WTC11 (cell line): ENCODE measurements at regions not wholly inside any gene's neighbourhood (a gene's known extent, or its start where the extent isn't known, plus 50 kb on each side); places are given as distances from the start of the nearest gene placed in this dataset.

Experiments used
- ATAC-seq: fragments of 200-7000 bp; cut with Tn5 transposase; 2 replicates; pipeline ENCODE4 v1.10.0; 2021; ENCODE audit warnings: mild to moderate bottlenecking, moderate library complexity
- CTCF ChIA-PET: fragments of 300-600 bp; sonication (Branson Sonifier 250); formaldehyde crosslinking; loops from one replicate; lab custom pipeline; 2021; ENCODE audit warnings: antibody characterized with exemption; lab: Charles Lee
- POLR2A ChIA-PET: fragments of 350-600 bp; sonication (Branson Sonifier 250); formaldehyde crosslinking; loops from one replicate; lab custom pipeline; 2021; ENCODE audit warnings: antibody characterized with exemption; lab: Charles Lee
- DNase-seq: peaks from one replicate; pipeline ENCODE4 v3.0.0; 2021; ENCODE audit warnings: low spot score
- H3K27ac Mint-ChIP-seq: 2 replicates; pipeline ENCODE4 v1.8.0; 2021; ENCODE audit warnings: mixed read lengths
- H3K27me3 Mint-ChIP-seq: 2 replicates; pipeline ENCODE4 v1.8.0; 2021; ENCODE audit warnings: low read depth, mild to moderate bottlenecking, moderate library complexity, mixed read lengths
- H3K36me3 Mint-ChIP-seq: 2 replicates; pipeline ENCODE4 v1.8.0; 2021; ENCODE audit warnings: mixed read lengths
- H3K4me1 Mint-ChIP-seq: 2 replicates; pipeline ENCODE4 v1.8.0; 2022; ENCODE audit warnings: mixed read lengths
- H3K4me3 Mint-ChIP-seq: 2 replicates; pipeline ENCODE4 v1.8.0; 2021; ENCODE audit warnings: mild to moderate bottlenecking, moderate library complexity, mixed read lengths
- H3K9me3 Mint-ChIP-seq: 2 replicates; pipeline ENCODE4 v1.8.0; 2021; ENCODE audit warnings: mixed read lengths
- ESRRA ChIP-seq: sonication (generic); formaldehyde crosslinking; IDR thresholded peaks from 2 replicates; pipeline ENCODE4 v1.8.1; 2022; ENCODE audit warnings: mild to moderate bottlenecking, missing genetic modification reagents, borderline replicate concordance
- FOXP1 ChIP-seq: sonication (generic); formaldehyde crosslinking; IDR thresholded peaks from 2 replicates; pipeline ENCODE4 v1.8.0; 2022; ENCODE audit warnings: missing genetic modification reagents, mild to moderate bottlenecking, moderate library complexity, borderline replicate concordance
- GABPB1 ChIP-seq: sonication (generic); formaldehyde crosslinking; IDR thresholded peaks from 2 replicates; pipeline ENCODE4 v1.8.1; 2023; ENCODE audit warnings: mild to moderate bottlenecking, missing genetic modification reagents
- MXD4 ChIP-seq: fragments of 250-450 bp; sonication (Bioruptor Pico); IDR thresholded peaks from 2 replicates; pipeline ENCODE4 v1.8.0; 2021; ENCODE audit warnings: mild to moderate bottlenecking, moderate library complexity, borderline replicate concordance
- NR1H2 ChIP-seq: sonication (generic); formaldehyde crosslinking; IDR thresholded peaks from 2 replicates; pipeline ENCODE4 v1.9.0; 2021; ENCODE audit warnings: mild to moderate bottlenecking, moderate library complexity, missing genetic modification reagents
- RELA ChIP-seq: sonication (generic); formaldehyde crosslinking; IDR thresholded peaks from 2 replicates; pipeline ENCODE4 v1.8.1; 2022; ENCODE audit warnings: missing genetic modification reagents, mild to moderate bottlenecking, borderline replicate concordance
- SMAD3 ChIP-seq: sonication (generic); formaldehyde crosslinking; IDR thresholded peaks from 2 replicates; pipeline ENCODE4 v1.8.0; 2022; ENCODE audit warnings: missing genetic modification reagents, mild to moderate bottlenecking, borderline replicate concordance
- SMAD4 ChIP-seq: sonication (generic); formaldehyde crosslinking; IDR thresholded peaks from 2 replicates; pipeline ENCODE4 v1.8.0; 2022; ENCODE audit warnings: mild to moderate bottlenecking, missing genetic modification reagents
- TEAD4 ChIP-seq: sonication (generic); formaldehyde crosslinking; IDR thresholded peaks from 2 replicates; pipeline ENCODE4 v1.8.0; 2022; ENCODE audit warnings: mild to moderate bottlenecking, missing genetic modification reagents
- ZBTB21 ChIP-seq: sonication (generic); formaldehyde crosslinking; IDR thresholded peaks from 2 replicates; pipeline ENCODE4 v1.8.1; 2023; ENCODE audit warnings: mild to moderate bottlenecking, missing genetic modification reagents, borderline replicate concordance
- ZNF232 ChIP-seq: sonication (generic); formaldehyde crosslinking; IDR thresholded peaks from 2 replicates; pipeline ENCODE4 v1.8.0; 2022; ENCODE audit warnings: mild to moderate bottlenecking, missing genetic modification reagents
- ZNF416 ChIP-seq: fragments of 250-450 bp; sonication (Bioruptor Pico); IDR thresholded peaks from 2 replicates; pipeline ENCODE4 v1.9.0; 2021; ENCODE audit warnings: mild to moderate bottlenecking, inconsistent platforms
- ZNF423 ChIP-seq: fragments of 250-450 bp; sonication (Bioruptor Pico); IDR thresholded peaks from 2 replicates; pipeline ENCODE4 v2.1.2; 2022; ENCODE audit warnings: mild to moderate bottlenecking, moderate library complexity
- ZNF671 ChIP-seq: fragments of 250-450 bp; sonication (Bioruptor Pico); IDR thresholded peaks from 2 replicates; pipeline ENCODE4 v1.8.0; 2021; ENCODE audit warnings: mild to moderate bottlenecking
- TF ChIP-seq, protein P1 (sequence below): sonication (generic); formaldehyde crosslinking; IDR thresholded peaks from 2 replicates; pipeline ENCODE4 v1.8.1; 2022; ENCODE audit warnings: low read depth, missing genetic modification reagents, borderline replicate concordance
- TF ChIP-seq, protein P2 (sequence below): fragments of 250-450 bp; sonication (Bioruptor Pico); IDR thresholded peaks from 2 replicates; pipeline ENCODE4 v1.9.0; 2021; ENCODE audit warnings: mild to moderate bottlenecking, borderline replicate concordance
- TF ChIP-seq, protein P3 (sequence below): sonication (generic); formaldehyde crosslinking; IDR thresholded peaks from 2 replicates; pipeline ENCODE4 v1.8.0; 2022; ENCODE audit warnings: mild to moderate bottlenecking, missing genetic modification reagents
- TF ChIP-seq, protein P4 (sequence below): fragments of 250-450 bp; sonication (Bioruptor Pico); conservative IDR thresholded peaks from 2 replicates; pipeline ENCODE4 v1.9.0; 2021; ENCODE audit warnings: mild to moderate bottlenecking

DNA sequence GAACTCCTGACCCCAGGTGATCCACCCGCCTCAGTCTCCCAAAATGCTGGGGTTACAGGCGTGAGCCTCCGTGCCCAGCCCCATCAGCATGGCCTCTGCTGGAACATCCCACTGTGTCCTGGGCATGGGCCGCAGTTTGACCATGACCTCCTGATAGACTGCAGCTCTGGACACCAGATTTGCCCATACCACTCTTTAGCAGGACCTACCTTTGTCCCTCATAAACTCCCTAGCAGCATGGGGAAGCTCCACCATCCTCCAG lies 92.6 kb downstream of the MYCN start:
- H3K9me3 Mint-ChIP-seq: no peaks in the 10 kb centered on the region
- peaks cover 44% of the 10 kb centered on the region for H3K4me1 Mint-ChIP-seq
- CTCF ChIA-PET: interaction anchor here (0.6 to 2.1 kb wide), 6 partner anchors 49 to 92 kb away, joined by 3 to 39 read pairs (median 7); partner anchors contain the start of gene MYCN
- H3K27ac Mint-ChIP-seq: no peak overlapping the region
- DNase-seq: no peak
- H3K36me3 Mint-ChIP-seq: no peaks in the 10 kb centered on the region
- no peak overlapping the region for H3K4me3 Mint-ChIP-seq
- TF ChIP-seq, protein P1, sequence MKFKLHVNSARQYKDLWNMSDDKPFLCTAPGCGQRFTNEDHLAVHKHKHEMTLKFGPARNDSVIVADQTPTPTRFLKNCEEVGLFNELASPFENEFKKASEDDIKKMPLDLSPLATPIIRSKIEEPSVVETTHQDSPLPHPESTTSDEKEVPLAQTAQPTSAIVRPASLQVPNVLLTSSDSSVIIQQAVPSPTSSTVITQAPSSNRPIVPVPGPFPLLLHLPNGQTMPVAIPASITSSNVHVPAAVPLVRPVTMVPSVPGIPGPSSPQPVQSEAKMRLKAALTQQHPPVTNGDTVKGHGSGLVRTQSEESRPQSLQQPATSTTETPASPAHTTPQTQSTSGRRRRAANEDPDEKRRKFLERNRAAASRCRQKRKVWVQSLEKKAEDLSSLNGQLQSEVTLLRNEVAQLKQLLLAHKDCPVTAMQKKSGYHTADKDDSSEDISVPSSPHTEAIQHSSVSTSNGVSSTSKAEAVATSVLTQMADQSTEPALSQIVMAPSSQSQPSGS: no peak
- TF ChIP-seq ZNF232 (CRISPR knock-in tag) (no peak), NR1H2 (CRISPR knock-in tag) (no peak), ZBTB21 (CRISPR knock-in tag) (no peak), ZNF423 (CRISPR knock-in tag) (no peak), GABPB1 (CRISPR knock-in tag) (no peak), ESRRA (CRISPR knock-in tag) (no peak), FOXP1 (CRISPR knock-in tag) (no peak), ZNF671 (CRISPR knock-in tag) (no peak), SMAD3 (no peak), ZNF416 (CRISPR knock-in tag) (no peak), RELA (CRISPR knock-in tag) (no peak), SMAD4 (no peak), MXD4 (CRISPR knock-in tag) (no peak), TEAD4 (CRISPR knock-in tag) (no peak)
- TF ChIP-seq, protein P2, sequence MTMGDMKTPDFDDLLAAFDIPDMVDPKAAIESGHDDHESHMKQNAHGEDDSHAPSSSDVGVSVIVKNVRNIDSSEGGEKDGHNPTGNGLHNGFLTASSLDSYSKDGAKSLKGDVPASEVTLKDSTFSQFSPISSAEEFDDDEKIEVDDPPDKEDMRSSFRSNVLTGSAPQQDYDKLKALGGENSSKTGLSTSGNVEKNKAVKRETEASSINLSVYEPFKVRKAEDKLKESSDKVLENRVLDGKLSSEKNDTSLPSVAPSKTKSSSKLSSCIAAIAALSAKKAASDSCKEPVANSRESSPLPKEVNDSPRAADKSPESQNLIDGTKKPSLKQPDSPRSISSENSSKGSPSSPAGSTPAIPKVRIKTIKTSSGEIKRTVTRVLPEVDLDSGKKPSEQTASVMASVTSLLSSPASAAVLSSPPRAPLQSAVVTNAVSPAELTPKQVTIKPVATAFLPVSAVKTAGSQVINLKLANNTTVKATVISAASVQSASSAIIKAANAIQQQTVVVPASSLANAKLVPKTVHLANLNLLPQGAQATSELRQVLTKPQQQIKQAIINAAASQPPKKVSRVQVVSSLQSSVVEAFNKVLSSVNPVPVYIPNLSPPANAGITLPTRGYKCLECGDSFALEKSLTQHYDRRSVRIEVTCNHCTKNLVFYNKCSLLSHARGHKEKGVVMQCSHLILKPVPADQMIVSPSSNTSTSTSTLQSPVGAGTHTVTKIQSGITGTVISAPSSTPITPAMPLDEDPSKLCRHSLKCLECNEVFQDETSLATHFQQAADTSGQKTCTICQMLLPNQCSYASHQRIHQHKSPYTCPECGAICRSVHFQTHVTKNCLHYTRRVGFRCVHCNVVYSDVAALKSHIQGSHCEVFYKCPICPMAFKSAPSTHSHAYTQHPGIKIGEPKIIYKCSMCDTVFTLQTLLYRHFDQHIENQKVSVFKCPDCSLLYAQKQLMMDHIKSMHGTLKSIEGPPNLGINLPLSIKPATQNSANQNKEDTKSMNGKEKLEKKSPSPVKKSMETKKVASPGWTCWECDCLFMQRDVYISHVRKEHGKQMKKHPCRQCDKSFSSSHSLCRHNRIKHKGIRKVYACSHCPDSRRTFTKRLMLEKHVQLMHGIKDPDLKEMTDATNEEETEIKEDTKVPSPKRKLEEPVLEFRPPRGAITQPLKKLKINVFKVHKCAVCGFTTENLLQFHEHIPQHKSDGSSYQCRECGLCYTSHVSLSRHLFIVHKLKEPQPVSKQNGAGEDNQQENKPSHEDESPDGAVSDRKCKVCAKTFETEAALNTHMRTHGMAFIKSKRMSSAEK (CRISPR knock-in tag): no peak
- TF ChIP-seq, protein P3, sequence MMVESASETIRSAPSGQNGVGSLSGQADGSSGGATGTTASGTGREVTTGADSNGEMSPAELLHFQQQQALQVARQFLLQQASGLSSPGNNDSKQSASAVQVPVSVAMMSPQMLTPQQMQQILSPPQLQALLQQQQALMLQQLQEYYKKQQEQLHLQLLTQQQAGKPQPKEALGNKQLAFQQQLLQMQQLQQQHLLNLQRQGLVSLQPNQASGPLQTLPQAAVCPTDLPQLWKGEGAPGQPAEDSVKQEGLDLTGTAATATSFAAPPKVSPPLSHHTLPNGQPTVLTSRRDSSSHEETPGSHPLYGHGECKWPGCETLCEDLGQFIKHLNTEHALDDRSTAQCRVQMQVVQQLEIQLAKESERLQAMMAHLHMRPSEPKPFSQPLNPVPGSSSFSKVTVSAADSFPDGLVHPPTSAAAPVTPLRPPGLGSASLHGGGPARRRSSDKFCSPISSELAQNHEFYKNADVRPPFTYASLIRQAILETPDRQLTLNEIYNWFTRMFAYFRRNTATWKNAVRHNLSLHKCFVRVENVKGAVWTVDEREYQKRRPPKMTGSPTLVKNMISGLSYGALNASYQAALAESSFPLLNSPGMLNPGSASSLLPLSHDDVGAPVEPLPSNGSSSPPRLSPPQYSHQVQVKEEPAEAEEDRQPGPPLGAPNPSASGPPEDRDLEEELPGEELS (CRISPR knock-in tag): no peak
- TF ChIP-seq, protein P4, sequence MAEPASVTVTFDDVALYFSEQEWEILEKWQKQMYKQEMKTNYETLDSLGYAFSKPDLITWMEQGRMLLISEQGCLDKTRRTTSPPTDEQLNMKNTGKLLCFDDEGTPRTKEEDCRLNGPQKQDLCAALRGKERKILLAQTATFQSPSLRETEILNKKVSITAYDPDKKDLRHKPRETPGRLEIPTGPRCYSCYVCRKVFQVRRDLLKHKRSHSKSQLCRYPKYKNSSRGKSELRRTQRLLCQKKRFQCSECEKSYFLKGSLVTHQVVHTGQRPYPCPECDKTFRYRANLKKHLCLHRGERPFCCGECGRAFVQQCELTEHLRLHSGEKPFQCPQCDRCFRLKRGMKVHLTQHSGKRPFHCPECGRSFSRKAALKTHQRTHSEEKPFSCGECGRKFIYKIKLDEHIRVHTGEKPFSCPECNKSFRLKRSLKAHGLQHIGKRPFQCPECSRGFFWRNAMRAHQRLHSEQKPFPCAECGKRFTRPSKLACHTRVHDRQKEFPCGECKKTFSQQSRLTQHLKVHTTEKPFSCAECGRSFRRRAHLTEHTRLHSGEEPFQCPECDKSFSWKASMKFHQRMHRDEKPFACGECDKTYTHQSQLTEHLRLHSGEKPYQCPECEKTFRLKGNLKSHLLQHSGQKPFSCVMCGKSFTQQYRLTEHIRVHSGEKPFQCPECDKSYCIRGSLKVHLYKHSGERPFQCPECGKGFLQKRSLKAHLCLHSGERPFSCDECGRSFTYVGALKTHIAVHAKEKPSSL (CRISPR knock-in tag): no peak
- TF ChIP-seq, all 79 proteins: peak for 0
- POLR2A ChIA-PET: no interaction called here
- no peak for ATAC-seq
- no peaks in the 10 kb centered on the region for H3K27me3 Mint-ChIP-seq
